H1 (cell line): ENCODE measurements at regions not wholly inside any gene's neighbourhood (a gene's known extent, or its start where the extent isn't known, plus 50 kb on each side); places are given as distances from the start of the nearest gene placed in this dataset.

Source experiments
- CTCF ChIA-PET: fragments of 300-600 bp; sonication (Branson Sonifier 250); formaldehyde crosslinking; loops from one replicate; lab custom pipeline; 2021; ENCODE audit not compliant: partially characterized antibody; lab: Charles Lee
- POLR2A ChIA-PET: fragments of 300-600 bp; sonication (Branson Sonifier 250); formaldehyde crosslinking; loops from one replicate; lab custom pipeline; 2021; ENCODE audit warnings: inconsistent platforms; ENCODE audit not compliant: partially characterized antibody; lab: Charles Lee
- DNase-seq, 2 experiments: peaks; one replicate each; pipeline versions ENCODE4 v3.0.0 to v3.0.0-alpha.2; 2010 to 2022; ENCODE audit warnings: low spot score in 2 of 2, low read depth in 1 of 2, mixed read lengths in 1 of 2
- FAIRE-seq: peaks from 2 replicates; lab custom pipeline; 2011; peaks lifted over from hg19 to GRCh38; lab: Jason Lieb, UNC
- H2AFZ ChIP-seq: 2 replicates; pipeline ENCODE4 v1.8.1; 2012; ENCODE audit warnings: low read length, inconsistent platforms
- H2AK5ac ChIP-seq: 2 replicates; pipeline ENCODE4 v1.6.1; 2013; ENCODE audit warnings: low read depth, low read length
- H2BK120ac ChIP-seq: replicated peaks from 2 replicates; pipeline ENCODE3; 2013; ENCODE audit warnings: low read depth, low read length, inconsistent platforms
- H2BK12ac ChIP-seq: 2 replicates; pipeline ENCODE4 v1.6.1; 2013; ENCODE audit warnings: low read depth, low read length
- H2BK15ac ChIP-seq: 2 replicates; pipeline ENCODE4 v1.6.1; 2013; ENCODE audit warnings: low read length
- H2BK20ac ChIP-seq: 2 replicates; pipeline ENCODE4 v1.6.1; 2013; ENCODE audit warnings: low read length
- H2BK5ac ChIP-seq: 2 replicates; pipeline ENCODE4 v1.6.1; 2013; ENCODE audit warnings: low read depth, low read length
- H3K14ac ChIP-seq: 2 replicates; pipeline ENCODE4 v1.6.1; 2013; ENCODE audit warnings: inconsistent platforms; ENCODE audit not compliant: insufficient read length
- H3K18ac ChIP-seq: 2 replicates; pipeline ENCODE4 v1.6.1; 2013; ENCODE audit warnings: low read length; ENCODE audit errors: extremely low read depth
- H3K23ac ChIP-seq: 2 replicates; pipeline ENCODE4 v1.6.1; 2013; ENCODE audit warnings: inconsistent platforms; ENCODE audit not compliant: insufficient read length
- H3K23me2 ChIP-seq: 2 replicates; pipeline ENCODE4 v1.6.1; 2013; ENCODE audit warnings: low read depth, low read length
- H3K27ac ChIP-seq: 2 replicates; pipeline ENCODE4 v1.6.1; 2011; ENCODE audit warnings: low read depth, low read length, inconsistent platforms
- H3K27me3 ChIP-seq, 4 experiments: replicated peaks in 1 of 4; 1 replicate in 1 of 4; 2 replicates in 3 of 4; pipeline versions ENCODE4 v1.6.1 to v1.8.1; 2011 to 2013; ENCODE audit warnings: low read length in 3 of 4, mild to moderate bottlenecking in 3 of 4, inconsistent platforms in 2 of 4, mixed read lengths in 2 of 4, moderate library complexity in 1 of 4; ENCODE audit not compliant: control insufficient read depth in 3 of 4, insufficient read depth in 3 of 4; ENCODE audit errors: extremely low read depth in 1 of 4
- H3K36me3 ChIP-seq, 4 experiments: 2 replicates each; pipeline versions ENCODE4 v1.6.1 to v1.8.1; 2011 to 2013; ENCODE audit warnings: mild to moderate bottlenecking in 4 of 4, low read length in 3 of 4, moderate library complexity in 2 of 4, control low read depth in 1 of 4, inconsistent platforms in 1 of 4; ENCODE audit not compliant: insufficient read depth in 4 of 4, control insufficient read depth in 2 of 4
- H3K4ac ChIP-seq: replicated peaks from 2 replicates; pipeline ENCODE3; 2013; ENCODE audit warnings: low read length, low read depth, mixed read lengths, inconsistent platforms; ENCODE audit not compliant: insufficient read length
- H3K4me1 ChIP-seq, 4 experiments: replicated peaks in 1 of 4; 1 replicate in 1 of 4; 2 replicates in 3 of 4; pipeline versions ENCODE4 v1.6.1 to v1.8.1; 2011 to 2013; ENCODE audit warnings: low read length in 3 of 4, inconsistent platforms in 2 of 4, mixed read lengths in 1 of 4; ENCODE audit not compliant: insufficient read depth in 4 of 4, control insufficient read depth in 3 of 4
- H3K4me2 ChIP-seq, 2 experiments: 2 replicates each; pipeline versions ENCODE4 v1.6.1 to v1.8.1; 2011 to 2013; ENCODE audit warnings: low read depth in 2 of 2, low read length in 2 of 2, control low read depth in 1 of 2, inconsistent platforms in 1 of 2, mild to moderate bottlenecking in 1 of 2; ENCODE audit not compliant: insufficient read depth in 1 of 2
- H3K4me3 ChIP-seq, 4 experiments: fragments of 200-600, 300-600 bp in 1 of 4; sonication (generic), shearing (Covaris generic), sonication (Bioruptor Twin) in 1 of 4; 2 replicates each; pipeline versions ENCODE4 v1.5.1 to v1.8.1; 2011 to 2016; ENCODE audit warnings: low read length in 4 of 4, low read depth in 3 of 4, control low read depth in 2 of 4, inconsistent platforms in 2 of 4, mild to moderate bottlenecking in 2 of 4, mixed read lengths in 1 of 4, moderate library complexity in 1 of 4; ENCODE audit not compliant: insufficient read depth in 2 of 4; ENCODE audit errors: extremely low read depth in 1 of 4
- H3K56ac ChIP-seq: replicated peaks from 2 replicates; pipeline ENCODE3; 2013; ENCODE audit warnings: low read depth, mild to moderate bottlenecking, mixed read lengths, low read length, inconsistent platforms; ENCODE audit not compliant: insufficient read length
- H3K79me1 ChIP-seq: 2 replicates; pipeline ENCODE4 v1.6.1; 2013; ENCODE audit warnings: low read depth, low read length, control low read depth
- H3K79me2 ChIP-seq, 2 experiments: 2 replicates each; pipeline versions ENCODE4 v1.6.1 to v1.8.1; 2012 to 2013; ENCODE audit warnings: low read length in 2 of 2, mild to moderate bottlenecking in 2 of 2, inconsistent platforms in 1 of 2; ENCODE audit not compliant: insufficient read depth in 2 of 2, control insufficient read depth in 1 of 2
- H3K9ac ChIP-seq, 4 experiments: replicated peaks in 1 of 4; 1 replicate in 1 of 4; 2 replicates in 3 of 4; pipeline versions ENCODE4 v1.6.1 to v1.8.1; 2011 to 2013; ENCODE audit warnings: low read depth in 3 of 4, low read length in 3 of 4, control low read depth in 2 of 4, mild to moderate bottlenecking in 2 of 4, moderate library complexity in 2 of 4, inconsistent platforms in 1 of 4; ENCODE audit errors: extremely low read depth in 1 of 4
- H3K9me3 ChIP-seq, 2 experiments: 2 replicates each; pipeline versions ENCODE4 v1.6.1 to v1.8.1; 2012 to 2013; ENCODE audit warnings: mild to moderate bottlenecking in 2 of 2, moderate library complexity in 2 of 2, control low read depth in 1 of 2, inconsistent platforms in 1 of 2, low read depth in 1 of 2, low read length in 1 of 2, mixed read lengths in 1 of 2; ENCODE audit not compliant: insufficient read depth in 2 of 2
- H4K20me1 ChIP-seq, 2 experiments: replicated peaks in 1 of 2; 2 replicates each; pipeline versions ENCODE3 to v1.8.1; 2011 to 2013; ENCODE audit warnings: inconsistent platforms in 2 of 2, low read length in 2 of 2, mild to moderate bottlenecking in 1 of 2; ENCODE audit not compliant: insufficient read depth in 2 of 2, control insufficient read depth in 1 of 2
- H4K5ac ChIP-seq: 2 replicates; pipeline ENCODE4 v1.6.1; 2013; ENCODE audit warnings: low read length, low read depth, mixed read lengths, inconsistent platforms; ENCODE audit not compliant: insufficient read length
- H4K8ac ChIP-seq: 2 replicates; pipeline ENCODE4 v1.8.0; 2013; ENCODE audit warnings: mild to moderate bottlenecking, moderate library complexity, low read length, inconsistent platforms; ENCODE audit not compliant: insufficient read depth; ENCODE audit errors: extremely low read depth
- H4K91ac ChIP-seq: replicated peaks from 2 replicates; pipeline ENCODE3; 2013; ENCODE audit warnings: low read length, mixed read lengths, inconsistent platforms; ENCODE audit not compliant: insufficient read length
- CEBPB ChIP-seq: IDR thresholded peaks from 2 replicates; pipeline ENCODE4 v1.6.1; 2012; ENCODE audit warnings: low read depth, low read length
- CTBP2 ChIP-seq: IDR thresholded peaks from 2 replicates; pipeline ENCODE4 v1.7.0; 2011; ENCODE audit warnings: borderline replicate concordance, mild to moderate bottlenecking, moderate library complexity, mixed read lengths, low read length; ENCODE audit not compliant: insufficient read depth, insufficient read length
- FOSL1 ChIP-seq: IDR thresholded peaks from 2 replicates; pipeline ENCODE4 v1.6.1; 2011; ENCODE audit warnings: mild to moderate bottlenecking, low read depth, low read length, moderate library complexity; ENCODE audit not compliant: insufficient read depth
- KDM5A ChIP-seq: fragments of 200-600 bp; IDR thresholded peaks from 2 replicates; pipeline ENCODE4 v1.7.1; 2012; ENCODE audit warnings: mild to moderate bottlenecking, low read length, inconsistent platforms, mixed read lengths
- RAD21 ChIP-seq, 2 experiments: IDR thresholded peaks in 1 of 2; conservative IDR thresholded peaks in 1 of 2; 2 replicates each; pipeline ENCODE4 v1.6.1; 2011; ENCODE audit warnings: low read depth in 2 of 2, low read length in 2 of 2, improper control_type of control experiment in 1 of 2, inconsistent platforms in 1 of 2, mild to moderate bottlenecking in 1 of 2, moderate library complexity in 1 of 2
- USF2 ChIP-seq: IDR thresholded peaks from 2 replicates; pipeline ENCODE4 v1.6.1; 2011; ENCODE audit warnings: low read length, improper control_type of control experiment
- WGBS, 2 experiments: shearing (Covaris generic) in 1 of 2; methylation state at CpG; one replicate each; pipeline versions ENCODE4 v1.1.6 to v1.1.7; 2013 to 2015; ENCODE audit warnings: low lambda C conversion rate in 2 of 2, mixed read lengths in 2 of 2, inconsistent platforms in 1 of 2, low coverage in 1 of 2, missing lambda C conversion rate in 1 of 2; ENCODE audit not compliant: insufficient replicate concordance in 2 of 2, insufficient coverage in 1 of 2, insufficient read length in 1 of 2; ENCODE audit errors: extremely low coverage in 1 of 2, missing lambda C conversion rate in 1 of 2; 5-methylcytosine and 5-hydroxymethylcytosine counted together

- H2AK5ac ChIP-seq: no peak overlapping the region
- H3K9me3 ChIP-seq: no peaks in the 10 kb centered on the region
- H3K18ac ChIP-seq: no peak overlapping the region
- TF ChIP-seq CEBPB (no peak), USF2 (no peak), FOSL1 (no peak), CTBP2 (no peak), KDM5A (no peak), RAD21 (IDR thresholded peaks at IDR 0.05 in 1 of 2, conservative IDR thresholded peaks at IDR 0.05 in 1 of 2; ENCODE audit: low read depth in 2 of 2, low read length in 2 of 2) (peak in 1 of 2 experiments; percentile 23; a peak in 1 of 4 replicates)
- TF ChIP-seq, all 59 proteins: peak for 1
- Histone ChIP-seq H3K4me3 (no peak overlapping the region), H4K8ac (no peak overlapping the region), H4K91ac (no peak overlapping the region), H3K27me3 (no peaks in the 10 kb centered on the region), H2BK5ac (no peak overlapping the region), H4K5ac (no peak overlapping the region), H2BK12ac (no peak overlapping the region), H3K56ac (no peak overlapping the region), H3K79me1 (no peaks in the 10 kb centered on the region), H4K20me1 (no peaks in the 10 kb centered on the region), H3K27ac (no peak overlapping the region), H2AFZ (no peak overlapping the region), H3K79me2 (no peaks in the 10 kb centered on the region), H3K4me2 (no peak overlapping the region), H3K4me1 (no peaks in the 10 kb centered on the region; a peak in 1 of 7 replicates), H2BK120ac (no peak overlapping the region), H2BK20ac (no peak overlapping the region), H3K4ac (no peak overlapping the region), H3K23me2 (no peaks in the 10 kb centered on the region), H3K23ac (no peak overlapping the region), H3K14ac (no peak overlapping the region), H3K9ac (no peak overlapping the region), H2BK15ac (no peak overlapping the region), H3K36me3 (no peaks in the 10 kb centered on the region)
- FAIRE-seq: peak; percentile 13
- CTCF ChIA-PET: interaction anchor here (0.9 to 1.7 kb wide), 3 partner anchors 14 to 59 kb away, joined by 3 read pairs; no protein-coding TSS in a partner anchor
- POLR2A ChIA-PET: no interaction called here
- 89% methylated on average over 3 of the region's 3 CpGs; no CpG with 5 or more reads in 1 of the 2 experiments for WGBS, 2 experiments
- no peak for DNase-seq
These were observed 359.1 kb downstream of the TTLL7 start for GRCh38 chr1:83639785-83640184.
